ENCODE measurements at regions not wholly inside any gene's neighbourhood (a gene's known extent, or its start where the extent isn't known, plus 50 kb on each side); places are given as distances from the start of the nearest gene placed in this dataset.

DNA sequence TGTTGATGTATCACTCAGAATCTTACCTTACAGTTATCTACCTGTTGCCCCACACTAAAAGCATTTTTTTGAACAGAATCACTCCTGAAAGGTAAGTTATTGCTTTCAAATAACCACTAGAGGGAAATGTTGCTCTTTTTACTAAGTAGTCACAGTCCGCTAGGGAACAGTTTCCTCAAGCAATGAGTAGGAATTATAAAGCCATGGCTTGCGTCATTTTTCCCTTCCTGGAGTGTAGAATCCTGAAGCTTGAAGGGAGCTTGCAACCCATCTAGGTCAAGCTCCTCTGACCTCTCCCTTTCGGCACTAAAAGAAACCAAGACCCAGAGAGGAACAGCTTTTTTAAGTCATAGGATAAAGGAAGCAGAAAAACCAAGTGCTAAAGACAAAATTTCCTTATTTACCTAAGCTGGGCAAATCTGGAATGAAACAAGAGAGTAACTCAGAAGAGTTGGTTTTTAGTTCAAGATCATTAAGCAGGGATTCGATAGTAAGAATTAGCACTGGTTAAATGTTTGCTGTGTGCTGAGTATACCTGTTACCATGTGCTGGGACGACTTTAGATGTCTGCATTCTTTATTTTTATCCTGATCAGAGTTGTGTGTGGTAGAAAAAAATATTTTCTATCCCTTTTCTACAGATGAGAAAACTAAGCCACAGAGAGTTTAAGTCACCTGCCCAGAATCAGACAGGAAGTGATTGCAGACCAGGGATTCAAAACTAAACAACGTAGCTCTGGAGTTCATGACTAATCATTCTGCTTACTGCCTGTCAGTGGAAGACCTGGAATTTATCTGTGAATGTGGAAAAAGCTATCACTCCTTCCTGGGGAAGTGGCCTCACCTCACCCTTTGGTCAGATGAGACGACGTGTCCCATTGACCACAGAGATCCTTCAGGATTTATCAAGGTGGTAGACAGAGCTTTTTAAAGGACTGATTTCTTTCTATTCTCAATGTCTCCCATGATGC lies 631.5 kb downstream of the RAB28 start:
- dilution Hi-C loops (cut with MboI; ENCODE audit: extremely low pct_ligation_motif_present, low sequenced_read_pairs) = no loop called here
- no peak overlapping the region for H3K9ac ChIP-seq (ENCODE audit: control insufficient read depth, extremely low read depth, insufficient read depth, low read length)
- no peaks in the 10 kb centered on the region for H3K4me1 ChIP-seq (ENCODE audit: control insufficient read depth, extremely low read depth, insufficient read depth, low read length)
- no peaks in the 10 kb centered on the region for H4K20me1 ChIP-seq (ENCODE audit: control insufficient read depth, extremely low read depth, insufficient read depth, low read length)
- no peak overlapping the region for H2AFZ ChIP-seq (ENCODE audit: control insufficient read depth, low read length)
- H3K9me1 ChIP-seq (ENCODE audit: control insufficient read depth, extremely low read depth, insufficient read depth, low read length) = no peaks in the 10 kb centered on the region
- DNase-seq (ENCODE audit: low read depth, low spot score) (peak; percentile 4), FAIRE-seq (peak; percentile 67)
- no peaks in the 10 kb centered on the region for H3K36me3 ChIP-seq (ENCODE audit: control insufficient read depth in 2 of 2, extremely low read depth in 1 of 2, insufficient read depth in 2 of 2, low read length in 2 of 2)
- H3K79me2 ChIP-seq (ENCODE audit: control insufficient read depth, insufficient read depth, low read length) = no peaks in the 10 kb centered on the region
- TF ChIP-seq CTCF (optimal IDR thresholded peaks at IDR 0.05 in 1 of 3, IDR thresholded peaks at IDR 0.05 in 1 of 3, conservative IDR thresholded peaks at IDR 0.05 in 1 of 3; ENCODE audit: extremely low read depth in 1 of 3, insufficient read depth in 2 of 3, low read length in 3 of 3) (peak; percentile 1 to 59 (median 54)), EZH2 (IDR thresholded peaks at IDR 0.05; ENCODE audit: low read length) (no peak)
- H3K27me3 ChIP-seq (ENCODE audit: control insufficient read depth, extremely low read depth, insufficient read depth, low read length) = no peaks in the 10 kb centered on the region
- no peak overlapping the region for H3K27ac ChIP-seq (ENCODE audit: control insufficient read depth, insufficient read depth, low read length)
- H3K9me3 ChIP-seq (ENCODE audit: control insufficient read depth, low read depth, low read length) = no peaks in the 10 kb centered on the region
- no peak overlapping the region for H3K4me3 ChIP-seq (ENCODE audit: control insufficient read depth in 2 of 3, extremely low read depth in 1 of 3, insufficient read depth in 2 of 3, low read depth in 1 of 3, low read length in 3 of 3)
- peak overlapping the region; percentile 29 for H3K4me2 ChIP-seq (ENCODE audit: control insufficient read depth, extremely low read depth, insufficient read depth, low read depth, low read length)

- no peaks in the 10 kb centered on the region for H3K4me1 ChIP-seq (ENCODE audit: control insufficient read depth, extremely low read depth, insufficient read depth, low read length)
- H3K9me3 ChIP-seq (ENCODE audit: control insufficient read depth, low read depth, low read length) = no peaks in the 10 kb centered on the region
- FAIRE-seq (no peak), DNase-seq (ENCODE audit: low read depth, low spot score) (no peak)
- H3K27me3 ChIP-seq (ENCODE audit: control insufficient read depth, extremely low read depth, insufficient read depth, low read length) = no peaks in the 10 kb centered on the region
- H4K20me1 ChIP-seq (ENCODE audit: control insufficient read depth, extremely low read depth, insufficient read depth, low read length) = no peaks in the 10 kb centered on the region
- no peak for TF ChIP-seq EZH2 (IDR thresholded peaks at IDR 0.05; ENCODE audit: low read length)
- no peak for TF ChIP-seq CTCF (optimal IDR thresholded peaks at IDR 0.05 in 1 of 3, IDR thresholded peaks at IDR 0.05 in 1 of 3, conservative IDR thresholded peaks at IDR 0.05 in 1 of 3; ENCODE audit: extremely low read depth in 1 of 3, insufficient read depth in 2 of 3, low read length in 3 of 3)
- dilution Hi-C loops (cut with MboI; ENCODE audit: extremely low pct_ligation_motif_present, low sequenced_read_pairs) = no loop called here
- H3K4me3 ChIP-seq (ENCODE audit: control insufficient read depth in 2 of 3, extremely low read depth in 1 of 3, insufficient read depth in 2 of 3, low read depth in 1 of 3, low read length in 3 of 3) = no peak overlapping the region
- H3K79me2 ChIP-seq (ENCODE audit: control insufficient read depth, insufficient read depth, low read length) = no peaks in the 10 kb centered on the region
- H3K36me3 ChIP-seq (ENCODE audit: control insufficient read depth in 2 of 2, extremely low read depth in 1 of 2, insufficient read depth in 2 of 2, low read length in 2 of 2) = no peaks in the 10 kb centered on the region
- H3K9me1 ChIP-seq (ENCODE audit: control insufficient read depth, extremely low read depth, insufficient read depth, low read length) = no peaks in the 10 kb centered on the region
- H3K27ac ChIP-seq (ENCODE audit: control insufficient read depth, insufficient read depth, low read length) = no peak overlapping the region
- H3K9ac ChIP-seq (ENCODE audit: control insufficient read depth, extremely low read depth, insufficient read depth, low read length) = no peak overlapping the region
- H3K4me2 ChIP-seq (ENCODE audit: control insufficient read depth, extremely low read depth, insufficient read depth, low read depth, low read length) = no peak overlapping the region
- H2AFZ ChIP-seq (ENCODE audit: control insufficient read depth, low read length) = no peak overlapping the region
Observed at GRCh38 chr4:12846368-12846767, 637.8 kb downstream of the RAB28 start.

Measured in keratinocyte (primary cell).